ENCODE measurements at regions not wholly inside any gene's neighbourhood (a gene's known extent, or its start where the extent isn't known, plus 50 kb on each side); places are given as distances from the start of the nearest gene placed in this dataset.

DNA sequence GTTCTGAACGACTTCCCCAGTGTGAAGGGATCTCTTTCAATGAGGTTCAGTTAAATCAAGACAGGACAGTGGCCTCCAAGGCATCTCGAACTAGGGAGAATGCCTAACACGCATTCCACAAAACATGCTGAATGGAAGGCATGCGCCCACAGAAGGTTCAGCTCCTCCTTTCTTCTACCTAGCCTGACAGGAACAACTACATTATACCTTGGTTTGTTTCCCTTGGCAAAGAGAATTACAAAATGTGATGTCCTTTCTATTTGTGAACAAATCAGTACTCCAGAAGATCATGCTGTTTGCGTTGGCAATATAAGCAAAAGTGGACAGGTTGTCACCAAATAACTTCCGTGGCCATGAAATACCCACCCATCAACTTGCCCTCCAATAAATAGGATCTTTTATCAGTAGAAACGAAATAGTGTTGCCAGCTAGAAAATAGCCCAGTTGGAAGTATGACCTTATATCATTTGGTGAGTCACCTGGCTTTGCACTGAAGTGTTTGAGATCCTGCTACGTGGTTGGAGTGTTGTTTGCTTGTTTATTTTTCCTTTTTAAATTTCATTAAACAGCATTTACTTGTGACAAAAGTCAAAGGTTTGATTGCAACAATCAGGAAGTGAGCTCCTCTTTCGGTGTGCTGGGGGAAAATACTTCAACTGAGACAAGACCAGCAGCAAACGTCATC is 117.0 kb upstream of the FAM204A start:
- intact Hi-C loops (cut with DNase I): no loop called here
- no peaks in the 10 kb centered on the region for H3K36me3 ChIP-seq
- no peak for TF ChIP-seq POLR2A (IDR thresholded peaks at IDR 0.05)
- TF ChIP-seq, protein P1, sequence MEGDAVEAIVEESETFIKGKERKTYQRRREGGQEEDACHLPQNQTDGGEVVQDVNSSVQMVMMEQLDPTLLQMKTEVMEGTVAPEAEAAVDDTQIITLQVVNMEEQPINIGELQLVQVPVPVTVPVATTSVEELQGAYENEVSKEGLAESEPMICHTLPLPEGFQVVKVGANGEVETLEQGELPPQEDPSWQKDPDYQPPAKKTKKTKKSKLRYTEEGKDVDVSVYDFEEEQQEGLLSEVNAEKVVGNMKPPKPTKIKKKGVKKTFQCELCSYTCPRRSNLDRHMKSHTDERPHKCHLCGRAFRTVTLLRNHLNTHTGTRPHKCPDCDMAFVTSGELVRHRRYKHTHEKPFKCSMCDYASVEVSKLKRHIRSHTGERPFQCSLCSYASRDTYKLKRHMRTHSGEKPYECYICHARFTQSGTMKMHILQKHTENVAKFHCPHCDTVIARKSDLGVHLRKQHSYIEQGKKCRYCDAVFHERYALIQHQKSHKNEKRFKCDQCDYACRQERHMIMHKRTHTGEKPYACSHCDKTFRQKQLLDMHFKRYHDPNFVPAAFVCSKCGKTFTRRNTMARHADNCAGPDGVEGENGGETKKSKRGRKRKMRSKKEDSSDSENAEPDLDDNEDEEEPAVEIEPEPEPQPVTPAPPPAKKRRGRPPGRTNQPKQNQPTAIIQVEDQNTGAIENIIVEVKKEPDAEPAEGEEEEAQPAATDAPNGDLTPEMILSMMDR (IDR thresholded peaks at IDR 0.05): no peak
- 33% methylated on average over 10 of the region's 10 CpGs for WGBS (ENCODE audit: insufficient coverage, low coverage, low lambda C conversion rate, missing lambda C conversion rate)
- H3K4me3 ChIP-seq: peak overlapping the region in 1 of 3 donors; percentile 13
- H3K4me1 ChIP-seq: peaks cover 0 to 6% (median 3%) of the 10 kb centered on the region in 4 donors
- H3K27ac ChIP-seq: no peak overlapping the region
- ATAC-seq (peak; percentile 25 to 85 (median 52)), DNase-seq (no peak)
- H3K9me3 ChIP-seq: no peaks in the 10 kb centered on the region
- H3K27me3 ChIP-seq: no peaks in the 10 kb centered on the region

DNA sequence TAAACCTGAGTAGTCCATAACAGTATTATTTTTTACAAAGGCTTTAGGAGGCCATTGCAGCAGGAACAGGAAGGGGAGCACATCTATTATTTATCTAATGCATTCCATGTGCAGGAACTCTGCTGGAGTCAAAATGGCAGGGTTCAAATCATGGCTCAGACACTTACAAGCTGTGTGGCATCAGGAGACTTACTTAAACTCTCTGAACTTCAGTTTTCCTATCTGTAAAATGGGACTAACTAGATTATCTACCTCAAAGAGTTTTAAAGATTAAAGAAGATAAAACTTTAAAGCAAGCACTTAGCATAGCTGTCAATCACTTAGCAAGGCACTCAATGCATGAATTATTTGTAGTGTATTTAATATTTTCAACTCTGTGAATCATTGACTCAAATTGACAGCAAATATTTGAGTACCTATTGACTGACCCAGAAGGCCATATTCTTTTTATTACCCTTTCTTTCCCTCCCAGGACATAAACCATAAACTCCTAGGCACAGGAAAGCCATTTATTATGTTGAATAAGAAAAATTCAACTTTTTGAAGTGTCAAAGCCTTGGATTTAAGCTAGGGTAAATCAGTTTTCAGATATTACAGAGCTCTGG is 115.8 kb upstream of the FAM204A start:
- no peak for DNase-seq
- no peaks in the 10 kb centered on the region for H3K9me3 ChIP-seq
- no peak overlapping the region for H3K27ac ChIP-seq
- no peak for ATAC-seq
- TF ChIP-seq, protein P1 (IDR thresholded peaks at IDR 0.05): no peak
- no peak for TF ChIP-seq POLR2A (IDR thresholded peaks at IDR 0.05)
- no peaks in the 10 kb centered on the region for H3K27me3 ChIP-seq
- H3K4me1 ChIP-seq: peaks cover 0 to 6% (median 3%) of the 10 kb centered on the region in 4 donors
- H3K4me3 ChIP-seq: no peak overlapping the region
- H3K36me3 ChIP-seq: no peaks in the 10 kb centered on the region
- intact Hi-C loops (cut with DNase I): no loop called here

DNA sequence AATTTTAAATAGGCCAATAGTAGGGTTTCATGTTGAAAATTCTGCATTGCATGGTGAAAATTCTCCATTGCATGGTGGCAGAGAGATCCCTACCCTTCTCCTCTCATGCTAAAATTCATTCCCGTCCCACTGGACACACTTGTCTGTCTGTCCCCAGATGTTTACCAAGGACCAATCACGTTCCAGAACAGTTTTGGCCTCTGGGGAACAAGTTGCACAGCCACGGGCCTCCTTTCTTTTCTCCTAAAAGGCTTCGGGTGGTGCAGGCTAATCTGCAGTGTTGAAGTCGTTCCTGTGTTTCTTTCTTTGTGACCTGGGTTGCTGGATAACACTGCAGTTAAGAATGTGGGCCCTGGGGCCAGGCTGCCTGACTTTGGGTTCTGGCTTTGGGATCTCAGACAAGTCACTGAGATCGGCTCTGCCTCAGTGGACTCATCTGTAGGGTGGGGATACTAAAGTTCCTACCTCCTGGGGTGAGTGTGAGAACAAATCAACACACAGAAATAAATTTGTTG is 113.1 kb upstream of the FAM204A start:
- Histone ChIP-seq H3K27me3 (no peaks in the 10 kb centered on the region), H3K9me3 (no peaks in the 10 kb centered on the region), H3K27ac (no peak overlapping the region), H3K36me3 (no peaks in the 10 kb centered on the region), H3K4me3 (no peak overlapping the region), H3K4me1 (peaks cover 0 to 6% (median 3%) of the 10 kb centered on the region in 4 donors)
- DNase-seq: no peak
- ATAC-seq: no peak
- intact Hi-C loops (cut with DNase I): no loop called here
- 49% methylated on average over 4 of the region's 6 CpGs for WGBS (ENCODE audit: insufficient coverage, low coverage, low lambda C conversion rate, missing lambda C conversion rate)
- TF ChIP-seq, protein P1 (IDR thresholded peaks at IDR 0.05): no peak
- no peak for TF ChIP-seq POLR2A (IDR thresholded peaks at IDR 0.05)

DNA sequence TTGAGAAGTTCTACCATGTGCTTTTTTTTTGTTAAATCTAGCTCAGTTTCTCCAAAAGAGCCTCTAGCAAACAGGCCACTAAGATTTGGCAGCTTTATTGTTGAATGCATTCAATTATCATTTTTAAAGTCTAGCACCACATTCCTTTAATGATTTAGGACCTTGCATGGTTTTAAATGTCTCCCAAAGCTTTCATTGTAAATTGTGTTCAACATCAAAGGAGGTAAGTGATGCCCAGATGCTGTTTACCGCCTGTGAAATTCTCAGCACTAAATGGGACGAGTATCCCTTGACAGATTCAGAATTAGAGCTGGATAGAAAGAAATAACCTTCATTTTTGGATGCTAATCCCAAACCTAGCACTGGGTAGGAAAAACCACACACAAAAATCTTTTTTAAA is 112.1 kb upstream of the FAM204A start:
- H3K4me3 ChIP-seq: no peak overlapping the region
- no peak overlapping the region for H3K27ac ChIP-seq
- H3K36me3 ChIP-seq: no peaks in the 10 kb centered on the region
- no peak for TF ChIP-seq POLR2A (IDR thresholded peaks at IDR 0.05)
- TF ChIP-seq, protein P1 (IDR thresholded peaks at IDR 0.05): no peak
- no peaks in the 10 kb centered on the region for H3K27me3 ChIP-seq
- H3K9me3 ChIP-seq: no peaks in the 10 kb centered on the region
- DNase-seq (no peak), ATAC-seq (no peak)
- peaks cover 0 to 4% (median 1%) of the 10 kb centered on the region in 4 donors for H3K4me1 ChIP-seq
- intact Hi-C loops (cut with DNase I): no loop called here
- WGBS (ENCODE audit: insufficient coverage, low coverage, low lambda C conversion rate, missing lambda C conversion rate): 52% methylated on average over 2 of the region's 2 CpGs
